Myocyte (in vitro differentiated cells): ENCODE measurements at regions not wholly inside any gene's neighbourhood (a gene's known extent, or its start where the extent isn't known, plus 50 kb on each side); places are given as distances from the start of the nearest gene placed in this dataset.

Experiments
- DNase-seq: peaks from one replicate; pipeline ENCODE4 v3.0.0-alpha.2; 2012; ENCODE audit warnings: low read depth

GRCh38 chr3:103730744-103731143 lies 1295.9 kb downstream of the ZPLD1 start:
- no peak for DNase-seq

GRCh38 chr3:103752986-103753385 lies 1318.2 kb downstream of the ZPLD1 start:
- no peak for DNase-seq

- DNase-seq: no peak
These were observed 1332.8 kb downstream of the ZPLD1 start for GRCh38 chr3:103767635-103768034.

DNA sequence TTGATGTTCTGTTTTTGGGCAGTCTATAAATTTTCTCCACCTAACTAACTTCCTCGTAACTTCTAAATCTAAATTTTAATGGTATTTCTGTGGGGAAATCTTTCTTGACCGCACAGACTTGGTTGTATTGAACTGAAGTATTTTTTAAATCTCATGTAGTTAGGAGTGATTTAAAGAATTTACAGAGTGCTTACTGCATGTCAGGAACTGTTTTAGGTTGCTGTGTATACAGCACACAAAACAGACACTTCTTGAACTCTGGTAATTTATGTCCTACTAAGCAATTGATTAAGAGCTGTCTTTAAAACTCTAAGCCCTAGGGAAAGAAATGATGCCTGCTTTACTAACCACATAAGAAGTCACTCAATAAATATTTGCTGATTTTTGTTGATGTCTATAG lies 1350.2 kb downstream of the ZPLD1 start:
- no peak for DNase-seq

DNA sequence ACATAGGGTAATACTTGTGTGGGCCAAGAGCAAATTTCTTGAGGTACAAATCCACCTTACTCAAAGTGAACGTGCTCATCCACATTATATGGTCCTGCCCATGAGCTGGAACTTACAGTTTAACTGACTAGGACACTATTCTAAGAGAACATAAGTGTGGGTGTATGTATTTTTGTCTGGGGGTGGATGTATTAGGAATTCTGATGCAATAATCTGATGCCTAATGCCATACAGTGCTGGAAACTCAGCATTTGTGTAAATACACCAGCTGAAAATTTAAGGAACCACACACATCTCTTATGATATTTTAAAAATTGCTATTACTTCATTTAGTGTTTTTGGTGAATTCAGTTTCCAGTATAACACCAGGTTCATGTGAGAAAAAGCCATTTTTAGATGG lies 1350.7 kb downstream of the ZPLD1 start:
- no peak for DNase-seq

DNA sequence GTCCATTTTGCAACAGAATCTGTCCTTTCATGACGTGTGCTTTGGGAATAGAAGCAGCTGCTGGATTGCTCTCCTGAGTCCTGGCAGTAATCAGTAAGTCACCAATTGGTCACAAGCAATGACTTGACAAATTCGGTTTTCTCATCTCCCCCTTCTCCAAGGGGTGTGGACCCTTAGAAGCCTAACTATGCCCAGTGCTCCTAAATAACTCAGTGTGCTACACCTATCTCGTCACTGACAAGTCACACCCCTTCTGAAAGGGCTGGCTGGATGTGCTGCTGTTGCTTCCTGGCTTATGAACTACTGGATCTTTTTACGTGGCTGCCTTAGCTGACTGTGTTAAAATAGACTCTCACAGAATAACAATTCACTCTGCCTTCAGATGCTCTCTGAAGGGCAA lies 1351.5 kb downstream of the ZPLD1 start:
- DNase-seq: no peak

GRCh38 chr3:103787164-103787871 lies 1352.5 kb downstream of the ZPLD1 start:
- DNase-seq: no peak

DNA sequence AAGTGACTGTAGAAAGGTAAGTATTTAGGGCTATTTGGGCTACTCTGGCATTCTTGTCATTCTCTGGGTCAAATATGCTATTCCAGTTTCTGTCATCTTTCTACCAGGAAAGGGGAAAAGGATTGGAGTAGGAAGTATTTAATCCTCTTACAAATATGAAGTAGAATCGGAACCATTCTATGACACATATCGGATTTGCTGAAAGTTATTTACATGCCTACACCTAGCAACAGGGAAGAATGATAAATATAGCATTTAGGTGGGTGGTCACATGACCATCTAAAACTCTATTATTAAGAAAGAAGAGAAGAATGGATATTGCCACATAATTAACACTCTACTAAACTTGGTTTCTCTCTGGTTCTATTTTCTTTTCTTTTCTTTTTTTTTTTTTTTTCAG lies 1353.1 kb downstream of the ZPLD1 start:
- DNase-seq: no peak

GRCh38 chr3:103791786-103792515 lies 1357.1 kb downstream of the ZPLD1 start:
- DNase-seq: no peak

DNA sequence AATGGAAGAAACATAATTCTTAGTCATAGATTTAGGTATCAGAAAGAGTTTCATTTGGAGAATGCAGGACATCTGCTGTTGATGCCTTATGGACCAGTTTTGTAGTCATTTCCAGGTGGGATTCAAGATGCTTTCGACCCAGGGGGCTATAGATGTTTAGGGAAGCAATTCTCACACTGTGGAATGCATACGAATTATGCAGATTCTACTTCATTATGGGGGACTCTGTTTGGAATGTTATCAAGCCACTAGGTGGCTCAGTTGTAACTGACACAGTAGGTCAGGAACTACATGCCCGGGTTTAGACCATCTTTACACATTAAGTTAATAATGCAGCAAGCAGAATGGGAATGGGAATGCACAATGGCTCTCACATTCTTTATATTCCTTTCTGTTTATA lies 1359.8 kb downstream of the ZPLD1 start:
- no peak for DNase-seq

GRCh38 chr3:103796068-103796467 lies 1361.3 kb downstream of the ZPLD1 start:
- no peak for DNase-seq

DNA sequence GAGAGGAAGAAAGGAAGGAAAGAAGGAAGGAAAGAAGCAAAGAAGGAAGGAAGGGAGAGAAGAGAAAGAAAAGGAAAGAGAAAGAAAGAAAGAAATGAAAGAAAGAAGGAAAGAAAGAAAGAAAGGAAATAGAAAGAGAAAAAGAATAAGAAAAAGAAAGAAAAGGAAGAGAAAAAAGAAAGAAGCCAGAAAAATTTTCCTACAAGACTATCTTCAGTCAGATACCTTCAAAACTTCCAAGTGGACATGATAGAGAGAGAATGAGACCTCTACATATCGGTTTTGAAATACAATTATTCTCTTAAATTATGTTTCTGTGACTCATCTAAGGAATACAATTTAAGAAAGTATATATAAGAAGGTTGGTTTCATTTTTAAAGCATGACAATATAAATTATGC lies 1369.0 kb downstream of the ZPLD1 start:
- DNase-seq: no peak

- no peak for DNase-seq
These were observed 1375.4 kb downstream of the ZPLD1 start for GRCh38 chr3:103810167-103810566.

DNA sequence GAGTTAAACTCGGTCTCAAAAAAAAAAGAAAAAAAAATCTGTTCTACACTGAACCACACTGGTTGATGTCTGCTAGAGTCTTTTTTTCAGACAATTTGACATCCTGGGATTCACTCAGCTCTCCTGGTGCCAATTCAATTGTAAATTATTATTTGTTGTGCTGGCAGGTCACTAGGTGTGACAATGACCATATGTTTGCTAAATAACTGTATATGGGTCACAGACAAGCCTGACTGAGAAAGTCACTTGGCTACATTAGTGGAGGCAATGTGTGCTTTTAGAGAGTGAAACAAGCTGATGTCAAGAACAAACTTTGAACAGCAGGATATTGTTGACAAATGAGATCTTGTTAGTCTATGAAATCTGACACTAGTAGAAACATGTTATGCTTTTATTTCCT lies 1379.1 kb downstream of the ZPLD1 start:
- DNase-seq: no peak

DNA sequence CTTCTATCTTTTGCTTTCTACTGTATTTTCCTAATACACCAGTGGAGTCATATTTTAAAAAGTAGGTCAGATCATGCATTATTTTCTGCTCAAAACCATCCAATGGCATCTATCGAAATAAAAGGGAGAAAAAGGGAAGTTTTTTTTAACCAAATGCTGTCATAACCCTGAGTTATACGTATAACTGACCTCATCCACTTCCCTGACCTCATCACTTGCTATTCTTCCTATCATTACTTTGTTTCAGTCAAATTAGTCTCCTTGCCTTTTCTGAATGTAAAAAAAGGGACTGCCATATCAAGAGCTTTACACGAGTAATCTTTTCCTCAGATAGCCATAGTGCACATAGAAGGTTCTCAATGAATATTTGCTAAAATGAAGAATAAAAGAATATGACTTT lies 1383.6 kb downstream of the ZPLD1 start:
- DNase-seq: no peak

- no peak for DNase-seq
These were observed 1384.0 kb downstream of the ZPLD1 start for GRCh38 chr3:103818800-103819199.

DNA sequence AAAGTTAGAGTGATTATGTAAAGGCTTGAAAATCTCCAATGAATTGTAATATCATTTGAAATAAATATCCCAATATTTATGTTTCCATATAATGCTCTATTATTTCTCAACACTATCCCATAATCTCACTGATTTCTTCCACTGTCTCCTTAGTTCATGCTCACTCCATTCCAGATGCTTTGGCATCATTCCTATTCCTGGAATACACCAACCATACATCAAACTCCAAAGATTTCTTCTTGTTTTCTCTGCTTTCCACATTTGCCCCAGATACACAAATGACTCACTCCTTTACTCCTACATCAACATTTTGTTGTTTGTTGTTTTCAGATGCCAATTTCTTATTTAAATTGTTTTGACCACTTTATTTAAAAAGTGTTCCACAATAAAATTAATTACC lies 1390.8 kb downstream of the ZPLD1 start:
- DNase-seq: no peak

DNA sequence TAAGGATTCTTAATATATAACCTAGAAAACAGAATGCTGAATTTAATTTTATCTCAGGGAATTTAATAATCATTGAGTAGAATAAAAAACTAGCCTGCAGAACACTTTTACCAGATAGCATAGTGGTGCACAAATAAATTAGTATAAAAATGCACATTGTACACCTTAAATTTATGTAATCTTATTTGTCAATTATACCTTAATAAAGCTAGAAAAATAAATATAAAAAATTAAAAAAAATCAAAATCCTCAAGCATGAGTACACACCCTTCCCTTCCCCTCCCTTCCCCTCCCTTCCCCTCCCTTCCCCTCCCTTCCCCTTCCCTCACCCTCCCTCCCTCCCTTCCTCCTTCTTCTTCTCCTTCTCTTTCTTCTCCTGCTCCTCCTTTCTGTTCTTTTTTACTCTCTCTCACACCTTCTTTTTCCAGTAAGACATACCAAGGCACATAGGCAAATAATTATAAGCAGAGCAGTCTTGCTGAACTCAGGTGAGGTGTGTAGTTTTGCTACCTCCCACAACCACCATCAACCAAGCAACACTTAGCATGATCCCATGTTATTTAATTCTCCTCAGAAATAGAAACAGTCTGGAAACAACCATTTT lies 1395.0 kb downstream of the ZPLD1 start:
- DNase-seq: no peak

DNA sequence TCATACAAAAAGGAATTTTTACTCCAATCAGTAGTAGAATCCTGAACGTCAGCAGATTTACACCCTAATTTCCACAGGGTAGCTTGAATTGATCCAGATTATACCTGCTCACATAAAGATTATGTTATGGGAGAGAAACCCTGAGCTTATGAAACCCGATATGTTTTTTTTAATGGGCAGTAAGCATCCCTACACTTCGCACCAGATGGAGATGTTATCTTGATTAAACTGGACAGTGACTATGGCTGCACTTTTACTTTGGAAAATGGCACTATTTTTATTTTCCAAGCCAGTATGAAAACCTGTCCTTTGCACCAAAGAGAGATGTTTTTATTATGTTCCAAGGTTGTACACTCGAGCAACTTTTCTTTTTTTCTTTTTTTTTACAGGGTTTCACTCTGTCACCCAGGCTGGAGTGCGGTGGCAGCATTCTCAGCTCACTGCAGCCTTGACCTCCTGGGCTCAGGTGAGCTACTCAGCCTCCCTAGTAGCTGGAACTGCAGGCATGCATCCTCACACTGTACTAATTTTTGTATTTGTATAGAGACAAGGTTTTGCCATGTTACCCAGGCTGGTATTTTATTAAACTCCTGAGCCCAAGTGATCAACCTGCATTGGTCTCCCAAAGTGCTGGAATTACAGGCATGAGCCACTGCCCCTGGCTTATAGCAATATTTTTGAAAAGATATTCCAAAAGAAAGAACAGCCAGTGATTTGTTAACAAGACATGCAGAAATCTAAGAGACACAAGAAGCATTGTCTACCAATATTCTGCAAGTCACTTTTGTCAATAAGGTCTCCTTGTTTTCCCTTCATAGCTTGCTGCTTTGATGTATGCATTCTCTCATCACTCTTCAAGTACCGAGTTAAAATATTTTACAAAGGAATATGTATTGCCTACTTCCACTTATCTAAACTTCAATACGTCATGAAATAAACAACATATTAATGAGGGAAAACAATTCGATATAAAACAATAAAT lies 1412.6 kb downstream of the ZPLD1 start:
- no peak for DNase-seq

DNA sequence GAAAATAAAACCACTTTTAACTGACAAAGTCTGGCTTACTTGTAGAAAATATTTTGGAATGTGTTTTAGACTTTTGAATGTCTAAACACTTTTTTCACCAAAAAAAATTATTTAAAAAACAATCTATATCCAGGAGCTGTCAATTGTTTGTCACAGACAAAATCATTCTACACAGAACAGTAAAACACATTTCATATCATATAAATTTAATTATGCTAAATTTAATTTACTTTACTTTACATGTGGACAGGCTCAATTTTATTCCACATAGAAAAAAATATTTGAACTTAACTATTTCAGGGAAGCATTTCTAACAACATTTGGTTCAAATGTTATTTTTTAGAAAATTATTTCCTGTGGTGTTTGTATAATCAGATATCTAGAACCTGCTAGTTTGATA lies 1417.0 kb downstream of the ZPLD1 start:
- DNase-seq: no peak

DNA sequence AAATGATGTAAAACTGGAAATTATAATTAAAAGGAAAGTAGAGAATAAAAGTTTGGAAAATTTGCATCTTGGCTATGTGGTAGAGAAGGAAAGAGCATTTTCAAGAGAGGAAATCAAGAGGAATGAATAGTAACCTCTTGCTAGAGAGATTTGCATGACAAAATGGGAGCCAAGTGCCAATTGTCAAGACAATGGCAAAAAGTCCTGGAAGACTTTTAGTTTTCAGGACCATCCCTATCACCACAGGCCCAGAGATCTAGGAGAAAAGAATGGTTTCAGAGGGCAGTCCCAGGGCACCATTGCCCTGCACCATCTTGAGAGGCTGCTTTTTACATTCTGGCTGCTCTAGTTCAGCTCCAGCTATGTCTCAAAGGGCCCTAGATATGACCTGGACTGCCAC lies 1427.6 kb downstream of the ZPLD1 start:
- DNase-seq: no peak

DNA sequence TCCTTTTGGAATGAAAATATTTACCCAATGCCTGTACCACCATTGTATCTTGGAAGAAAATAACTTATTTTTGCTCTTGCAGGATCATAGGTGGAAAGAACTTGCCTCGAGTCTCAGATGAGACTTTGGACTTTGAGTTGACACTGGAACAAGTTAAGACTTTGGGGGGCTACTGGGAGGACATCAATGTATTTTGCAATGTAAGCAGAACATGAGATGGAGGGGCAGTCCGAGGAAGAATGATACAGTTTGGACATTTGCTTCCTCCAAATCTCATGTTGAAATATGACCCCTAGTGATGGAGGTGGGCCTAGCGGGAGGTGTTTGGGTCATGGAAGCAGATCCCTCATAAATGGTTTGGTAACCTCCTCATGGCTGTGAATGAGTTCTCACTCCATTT lies 1428.6 kb downstream of the ZPLD1 start:
- no peak for DNase-seq
